ENCODE measurements at regions not wholly inside any gene's neighbourhood (a gene's known extent, or its start where the extent isn't known, plus 50 kb on each side); places are given as distances from the start of the nearest gene placed in this dataset.

DNA sequence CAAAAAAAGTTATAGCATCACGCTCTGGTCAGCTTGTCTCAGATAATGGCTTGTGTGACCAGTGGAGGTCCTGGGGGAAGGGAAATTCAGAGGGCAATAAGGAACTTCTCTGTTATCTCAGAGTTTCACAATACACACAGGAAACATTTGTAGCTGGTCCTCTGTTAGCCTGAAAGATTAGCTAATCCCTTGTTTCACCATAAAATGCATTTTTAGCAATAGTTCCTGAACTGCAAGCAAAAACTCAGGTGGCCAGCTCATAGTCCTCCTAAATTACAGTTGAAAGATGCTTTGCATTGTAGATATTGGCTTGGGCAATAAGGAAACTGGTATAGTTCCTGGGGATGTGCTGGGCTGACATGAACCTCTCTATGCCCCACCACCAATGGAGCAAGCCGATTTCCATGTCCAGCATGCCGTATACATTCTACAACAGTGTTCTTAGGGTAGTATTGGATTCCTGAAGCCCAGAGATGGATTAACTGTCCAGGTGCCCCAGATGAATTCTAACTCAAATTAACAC, 141.5 kb upstream of the TBL1XR1 start:
- TF ChIP-seq CTCF (conservative IDR thresholded peaks at IDR 0.05 in 1 of 2, IDR thresholded peaks at IDR 0.05 in 1 of 2; ENCODE audit: extremely low read depth in 1 of 2, insufficient read depth in 1 of 2, low read depth in 1 of 2, low read length in 2 of 2) (no peak), EZH2 (IDR thresholded peaks at IDR 0.05; ENCODE audit: borderline replicate concordance, low read length) (no peak)

Data from mammary epithelial cell (primary cell).